MM.1S (cell line): ENCODE measurements at regions not wholly inside any gene's neighbourhood (a gene's known extent, or its start where the extent isn't known, plus 50 kb on each side); places are given as distances from the start of the nearest gene placed in this dataset.

Experiments
- EZH2phosphoT487 ChIP-seq: fragments of 300-600 bp; sonication (generic); IDR thresholded peaks from 2 replicates; pipeline ENCODE4 v1.6.1; 2018; ENCODE audit warnings: antibody characterized with exemption, low read length
- TF ChIP-seq, protein P1 (sequence below): fragments of 300-600 bp; sonication (generic); IDR thresholded peaks from 2 replicates; pipeline ENCODE4 v1.5.1; 2016; ENCODE audit warnings: antibody characterized with exemption, low read length, mixed read lengths

DNA sequence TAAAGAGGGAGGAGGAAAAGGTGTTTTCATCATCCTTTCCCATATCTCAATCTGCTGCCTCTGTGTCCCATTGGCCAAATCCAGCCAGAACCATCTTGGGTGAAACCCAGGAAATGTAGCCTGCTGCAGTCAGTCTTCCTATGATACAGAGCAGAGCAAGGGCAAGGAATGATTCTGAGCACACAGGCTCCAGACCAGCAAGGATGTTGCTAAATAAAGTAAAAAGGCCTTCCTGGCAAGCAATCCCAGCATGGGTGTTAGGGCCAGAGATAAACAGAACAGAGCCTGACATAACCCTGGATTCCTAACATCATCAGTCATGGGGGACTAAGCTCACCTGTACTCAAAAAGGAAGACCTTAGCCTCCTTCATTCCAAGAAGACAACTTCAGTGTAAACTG is 90.7 kb upstream of the AGTR1 start:
- TF ChIP-seq, protein P1, sequence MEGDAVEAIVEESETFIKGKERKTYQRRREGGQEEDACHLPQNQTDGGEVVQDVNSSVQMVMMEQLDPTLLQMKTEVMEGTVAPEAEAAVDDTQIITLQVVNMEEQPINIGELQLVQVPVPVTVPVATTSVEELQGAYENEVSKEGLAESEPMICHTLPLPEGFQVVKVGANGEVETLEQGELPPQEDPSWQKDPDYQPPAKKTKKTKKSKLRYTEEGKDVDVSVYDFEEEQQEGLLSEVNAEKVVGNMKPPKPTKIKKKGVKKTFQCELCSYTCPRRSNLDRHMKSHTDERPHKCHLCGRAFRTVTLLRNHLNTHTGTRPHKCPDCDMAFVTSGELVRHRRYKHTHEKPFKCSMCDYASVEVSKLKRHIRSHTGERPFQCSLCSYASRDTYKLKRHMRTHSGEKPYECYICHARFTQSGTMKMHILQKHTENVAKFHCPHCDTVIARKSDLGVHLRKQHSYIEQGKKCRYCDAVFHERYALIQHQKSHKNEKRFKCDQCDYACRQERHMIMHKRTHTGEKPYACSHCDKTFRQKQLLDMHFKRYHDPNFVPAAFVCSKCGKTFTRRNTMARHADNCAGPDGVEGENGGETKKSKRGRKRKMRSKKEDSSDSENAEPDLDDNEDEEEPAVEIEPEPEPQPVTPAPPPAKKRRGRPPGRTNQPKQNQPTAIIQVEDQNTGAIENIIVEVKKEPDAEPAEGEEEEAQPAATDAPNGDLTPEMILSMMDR: no peak
- no peak for TF ChIP-seq EZH2phosphoT487
